ENCODE measurements at regions not wholly inside any gene's neighbourhood (a gene's known extent, or its start where the extent isn't known, plus 50 kb on each side); places are given as distances from the start of the nearest gene placed in this dataset.

GRCh38 chr6:91324711-91325110 is 737.8 kb upstream of the MAP3K7 start:
- CTCF ChIA-PET, result no interaction called here
- Histone ChIP-seq H3K4me3 (ENCODE audit: low read depth, low read length, poor library complexity, severe bottlenecking) (no peak overlapping the region), H3K36me3 (ENCODE audit: insufficient read depth, low read length, poor library complexity, severe bottlenecking) (no peaks in the 10 kb centered on the region), H3K27ac (ENCODE audit: low read depth, low read length, poor library complexity, severe bottlenecking) (no peak overlapping the region), H3K9me3 (ENCODE audit: low read depth, low read length, poor library complexity, severe bottlenecking) (no peaks in the 10 kb centered on the region), H3K4me1 (ENCODE audit: insufficient read depth, low read length, poor library complexity, severe bottlenecking) (no peaks in the 10 kb centered on the region), H3K27me3 (replicated peaks; ENCODE audit: insufficient read depth, low read depth, low read length, poor library complexity) (no peaks in the 10 kb centered on the region)
- intact Hi-C loops (cut with micrococcal nuclease; ENCODE audit: unreplicated experiment), result no loop called here
- TF ChIP-seq EZH2 (IDR thresholded peaks at IDR 0.05; ENCODE audit: borderline replicate concordance, low read depth, low read length, poor library complexity, severe bottlenecking), result no peak
- TF ChIP-seq CTCF (conservative IDR thresholded peaks at IDR 0.05; ENCODE audit: low read depth, low read length), result no peak
- POLR2A ChIA-PET (ENCODE audit: low non-redundant PET), result no interaction called here
- DNase-seq (ENCODE audit: low spot score), result no peak
- no TSS peak for BruUV-seq (replicated peaks)

- Histone ChIP-seq H3K4me1 (ENCODE audit: insufficient read depth, low read length, poor library complexity, severe bottlenecking) (no peaks in the 10 kb centered on the region), H3K36me3 (ENCODE audit: insufficient read depth, low read length, poor library complexity, severe bottlenecking) (no peaks in the 10 kb centered on the region), H3K9me3 (ENCODE audit: low read depth, low read length, poor library complexity, severe bottlenecking) (no peaks in the 10 kb centered on the region), H3K27ac (ENCODE audit: low read depth, low read length, poor library complexity, severe bottlenecking) (no peak overlapping the region), H3K4me3 (ENCODE audit: low read depth, low read length, poor library complexity, severe bottlenecking) (no peak overlapping the region), H3K27me3 (replicated peaks; ENCODE audit: insufficient read depth, low read depth, low read length, poor library complexity) (no peaks in the 10 kb centered on the region)
- CTCF ChIA-PET, result no interaction called here
- intact Hi-C loops (cut with micrococcal nuclease; ENCODE audit: unreplicated experiment), result no loop called here
- TF ChIP-seq EZH2 (IDR thresholded peaks at IDR 0.05; ENCODE audit: borderline replicate concordance, low read depth, low read length, poor library complexity, severe bottlenecking) (no peak), CTCF (conservative IDR thresholded peaks at IDR 0.05; ENCODE audit: low read depth, low read length) (no peak)
- no TSS peak for BruUV-seq (replicated peaks)
- DNase-seq (ENCODE audit: low spot score), result no peak
- POLR2A ChIA-PET (ENCODE audit: low non-redundant PET), result no interaction called here
Measured at GRCh38 chr6:91317984-91318383, 731.1 kb upstream of the MAP3K7 start.

- ChIA-PET CTCF (no interaction called here), POLR2A (ENCODE audit: low non-redundant PET) (no interaction called here)
- Histone ChIP-seq H3K27ac (ENCODE audit: low read depth, low read length, poor library complexity, severe bottlenecking) (no peak overlapping the region), H3K4me3 (ENCODE audit: low read depth, low read length, poor library complexity, severe bottlenecking) (no peak overlapping the region), H3K9me3 (ENCODE audit: low read depth, low read length, poor library complexity, severe bottlenecking) (no peaks in the 10 kb centered on the region), H3K4me1 (ENCODE audit: insufficient read depth, low read length, poor library complexity, severe bottlenecking) (no peaks in the 10 kb centered on the region), H3K27me3 (replicated peaks; ENCODE audit: insufficient read depth, low read depth, low read length, poor library complexity) (no peaks in the 10 kb centered on the region), H3K36me3 (ENCODE audit: insufficient read depth, low read length, poor library complexity, severe bottlenecking) (no peaks in the 10 kb centered on the region)
- no TSS peak for BruUV-seq (replicated peaks)
- DNase-seq (ENCODE audit: low spot score), result no peak
- TF ChIP-seq EZH2 (IDR thresholded peaks at IDR 0.05; ENCODE audit: borderline replicate concordance, low read depth, low read length, poor library complexity, severe bottlenecking), result no peak
- no peak for TF ChIP-seq CTCF (conservative IDR thresholded peaks at IDR 0.05; ENCODE audit: low read depth, low read length)
- intact Hi-C loops (cut with micrococcal nuclease; ENCODE audit: unreplicated experiment), result no loop called here
Measured at GRCh38 chr6:91317247-91317835, 730.5 kb upstream of the MAP3K7 start.

Data from A673 (cell line).